H9 (cell line): ENCODE measurements at regions not wholly inside any gene's neighbourhood (a gene's known extent, or its start where the extent isn't known, plus 50 kb on each side); places are given as distances from the start of the nearest gene placed in this dataset.

Experiments
- DNase-seq: peaks from one replicate; pipeline ENCODE4 v3.0.0-alpha.2; 2017
- H2AFZ ChIP-seq: one replicate; pipeline ENCODE4 v1.6.1; 2013; ENCODE audit warnings: mild to moderate bottlenecking, low read length, control low read depth, moderate library complexity
- H2AK5ac ChIP-seq: 2 replicates; pipeline ENCODE4 v1.6.1; 2013; ENCODE audit warnings: low read length, control low read depth, mixed read lengths; ENCODE audit not compliant: insufficient read length
- H2BK120ac ChIP-seq: one replicate; pipeline ENCODE4 v1.6.1; 2013; ENCODE audit warnings: low read depth, mild to moderate bottlenecking, low read length, control low read depth, inconsistent platforms; ENCODE audit not compliant: poor library complexity, severe bottlenecking
- H2BK12ac ChIP-seq: 2 replicates; pipeline ENCODE4 v1.6.1; 2013; ENCODE audit warnings: low read length, control low read depth, mixed read lengths, low read depth; ENCODE audit not compliant: insufficient read length
- H2BK15ac ChIP-seq: 2 replicates; pipeline ENCODE4 v1.6.1; 2013; ENCODE audit warnings: low read depth, low read length, control low read depth
- H2BK20ac ChIP-seq: one replicate; pipeline ENCODE4 v1.6.1; 2013; ENCODE audit warnings: low read depth, mild to moderate bottlenecking, low read length, control low read depth, inconsistent platforms; ENCODE audit not compliant: poor library complexity, severe bottlenecking
- H2BK5ac ChIP-seq: 2 replicates; pipeline ENCODE4 v1.6.1; 2013; ENCODE audit warnings: low read length, control low read depth, mixed read lengths; ENCODE audit not compliant: insufficient read length
- H3K14ac ChIP-seq: 2 replicates; pipeline ENCODE4 v1.6.1; 2013; ENCODE audit warnings: low read length, control low read depth; ENCODE audit not compliant: insufficient read depth
- H3K18ac ChIP-seq: 2 replicates; pipeline ENCODE4 v1.6.1; 2013; ENCODE audit warnings: low read depth, mild to moderate bottlenecking, mixed read lengths, low read length, control low read depth; ENCODE audit not compliant: insufficient read length
- H3K23ac ChIP-seq: 2 replicates; pipeline ENCODE4 v1.6.1; 2013; ENCODE audit warnings: low read length, control low read depth, mixed read lengths, low read depth; ENCODE audit not compliant: insufficient read length
- H3K23me2 ChIP-seq: 2 replicates; pipeline ENCODE4 v1.6.1; 2013; ENCODE audit warnings: low read depth, mild to moderate bottlenecking, mixed read lengths, low read length, control low read depth; ENCODE audit not compliant: insufficient read length, poor library complexity, severe bottlenecking
- H3K27ac ChIP-seq: 2 replicates; pipeline ENCODE4 v1.5.1; 2013; ENCODE audit warnings: low read length, control low read depth, mixed read lengths, low read depth; ENCODE audit not compliant: insufficient read length
- H3K27me3 ChIP-seq: 2 replicates; pipeline ENCODE4 v1.6.1; 2013; ENCODE audit warnings: low read length, control low read depth, inconsistent platforms; ENCODE audit not compliant: insufficient read depth
- H3K4ac ChIP-seq: 2 replicates; pipeline ENCODE4 v1.6.1; 2013; ENCODE audit warnings: low read depth, mild to moderate bottlenecking, control low read depth, inconsistent platforms, low read length, moderate library complexity
- H3K4me1 ChIP-seq: 2 replicates; pipeline ENCODE4 v1.6.1; 2013; ENCODE audit warnings: low read length, control low read depth, inconsistent platforms; ENCODE audit not compliant: insufficient read depth
- H3K4me2 ChIP-seq: 2 replicates; pipeline ENCODE4 v1.6.1; 2013; ENCODE audit warnings: low read length, control low read depth, mixed read lengths; ENCODE audit not compliant: insufficient read length, insufficient read depth
- H3K56ac ChIP-seq: 2 replicates; pipeline ENCODE4 v1.6.1; 2013; ENCODE audit warnings: low read depth, mild to moderate bottlenecking, mixed read lengths, low read length, control low read depth; ENCODE audit not compliant: insufficient read length
- H3K79me1 ChIP-seq: 2 replicates; pipeline ENCODE4 v1.6.1; 2013; ENCODE audit warnings: low read depth, mild to moderate bottlenecking, moderate library complexity, low read length, control low read depth, inconsistent platforms; ENCODE audit not compliant: insufficient read depth, poor library complexity, severe bottlenecking
- H3K79me2 ChIP-seq: 2 replicates; pipeline ENCODE4 v1.6.1; 2013; ENCODE audit warnings: low read length, control low read depth, inconsistent platforms; ENCODE audit not compliant: insufficient read depth
- H3K9ac ChIP-seq: 2 replicates; pipeline ENCODE4 v1.6.1; 2013; ENCODE audit warnings: low read length, control low read depth, mixed read lengths; ENCODE audit not compliant: insufficient read length; ENCODE audit errors: extremely low read depth
- H3K9me3 ChIP-seq: one replicate; pipeline ENCODE4 v1.6.1; 2013; ENCODE audit warnings: low read depth, low read length, inconsistent platforms; ENCODE audit not compliant: control insufficient read depth
- H3T11ph ChIP-seq: one replicate; pipeline ENCODE4 v1.6.1; 2013; ENCODE audit warnings: mild to moderate bottlenecking, low read length, control low read depth, inconsistent platforms
- H4K20me1 ChIP-seq: one replicate; pipeline ENCODE4 v1.6.1; 2013; ENCODE audit not compliant: control insufficient read depth, insufficient read length, insufficient read depth
- H4K5ac ChIP-seq: 2 replicates; pipeline ENCODE4 v1.6.1; 2013; ENCODE audit warnings: low read depth, mild to moderate bottlenecking, mixed read lengths, low read length, control low read depth; ENCODE audit not compliant: insufficient read length
- H4K8ac ChIP-seq: replicated peaks from 2 replicates; pipeline ENCODE4 v1.6.1; 2013; ENCODE audit warnings: low read length, control low read depth, mixed read lengths, low read depth; ENCODE audit not compliant: insufficient read length
- H4K91ac ChIP-seq: 2 replicates; pipeline ENCODE4 v1.6.1; 2013; ENCODE audit warnings: low read depth, mild to moderate bottlenecking, moderate library complexity, mixed read lengths, low read length, control low read depth; ENCODE audit not compliant: insufficient read length
- H3K27ac Mint-ChIP-seq, 3 experiments: 2 replicates in 2 of 3; 3 replicates in 1 of 3; pipeline ENCODE4 v1.8.0; 2020 to 2021; ENCODE audit warnings: mixed read lengths in 3 of 3, mild to moderate bottlenecking in 1 of 3, moderate library complexity in 1 of 3
- H3K27me3 Mint-ChIP-seq: 2 replicates; pipeline ENCODE4 v1.8.0; 2021; ENCODE audit warnings: low read depth, mild to moderate bottlenecking, moderate library complexity, mixed read lengths
- H3K36me3 Mint-ChIP-seq, 3 experiments: 2 replicates in 2 of 3; 3 replicates in 1 of 3; pipeline ENCODE4 v1.8.0; 2020 to 2021; ENCODE audit warnings: low read depth in 3 of 3, mixed read lengths in 3 of 3; ENCODE audit not compliant: insufficient read depth in 1 of 3
- H3K4me1 Mint-ChIP-seq, 2 experiments: 2 replicates each; pipeline ENCODE4 v1.8.0; 2020; ENCODE audit warnings: mixed read lengths in 2 of 2
- H3K4me3 Mint-ChIP-seq, 2 experiments: 2 replicates in 1 of 2; 3 replicates in 1 of 2; pipeline ENCODE4 v1.8.0; 2020 to 2021; ENCODE audit warnings: mild to moderate bottlenecking in 2 of 2, mixed read lengths in 2 of 2, moderate library complexity in 1 of 2
- H3K9me3 Mint-ChIP-seq, 2 experiments: 2 replicates in 1 of 2; 3 replicates in 1 of 2; pipeline ENCODE4 v1.8.0; 2020; ENCODE audit warnings: mild to moderate bottlenecking in 2 of 2, mixed read lengths in 2 of 2, moderate library complexity in 1 of 2
- CTCF ChIP-seq: fragments of 200-600 bp; sonication (generic); conservative IDR thresholded peaks from 3 replicates; pipeline ENCODE4 v1.8.0; 2021; ENCODE audit warnings: antibody characterized with exemption, mild to moderate bottlenecking

GRCh38 chr17:52212851-52213250 lies 54.3 kb upstream of the CA10 start:
- Histone ChIP-seq H3T11ph (no peak overlapping the region), H2BK12ac (no peak overlapping the region), H3K9ac (no peak overlapping the region), H3K4me2 (no peak overlapping the region), H3K23me2 (no peaks in the 10 kb centered on the region), H2BK120ac (no peak overlapping the region), H3K27ac (no peak overlapping the region), H3K18ac (no peak overlapping the region), H2BK5ac (no peak overlapping the region), H3K79me1 (no peaks in the 10 kb centered on the region), H3K23ac (no peak overlapping the region), H4K91ac (no peak overlapping the region), H2BK20ac (no peak overlapping the region), H3K4ac (no peak overlapping the region), H3K27me3 (no peaks in the 10 kb centered on the region), H4K8ac (no peak overlapping the region), H4K5ac (no peak overlapping the region), H3K79me2 (no peaks in the 10 kb centered on the region), H2BK15ac (no peak overlapping the region), H4K20me1 (no peaks in the 10 kb centered on the region), H3K56ac (no peak overlapping the region), H3K9me3 (no peaks in the 10 kb centered on the region), H3K14ac (no peak overlapping the region), H3K4me1 (no peaks in the 10 kb centered on the region), H2AFZ (no peak overlapping the region), H2AK5ac (no peak overlapping the region)
- Mint-ChIP-seq H3K4me1 (no peaks in the 10 kb centered on the region), H3K27ac (no peak overlapping the region; a peak in 1 of 7 replicates), H3K4me3 (no peak overlapping the region), H3K9me3 (peaks cover 0 to 2% of the 10 kb centered on the region in 2 experiments; a peak in 1 of 5 replicates), H3K36me3 (no peaks in the 10 kb centered on the region), H3K27me3 (no peaks in the 10 kb centered on the region; the same call in 1 of the 2 replicates)
- no peak for TF ChIP-seq CTCF
- DNase-seq: no peak
